HepG2 (cell line): ENCODE measurements at regions not wholly inside any gene's neighbourhood (a gene's known extent, or its start where the extent isn't known, plus 50 kb on each side); places are given as distances from the start of the nearest gene placed in this dataset.

Experiments
- ATAC-seq: fragments of 200-7000 bp; cut with Tn5 transposase; 3 replicates; pipeline ENCODE4 v1.9.1; 2020; ENCODE audit warnings: mild to moderate bottlenecking, moderate library complexity
- BruUV-seq: library from RNA; stranded (reverse); fragments of 400-500 nt; replicated peaks from 2 replicates; lab custom pipeline; 2021; lab: Mats Ljungman, UMichigan
- CTCF ChIA-PET: fragments of 300-600 bp; formaldehyde crosslinking; extraction: SDS; loops from one replicate; lab custom pipeline; 2021; ENCODE audit warnings: low total read pairs, inconsistent platforms, low intra/inter-chr PET ratio; lab: Yijun Ruan, JAX
- POLR2A ChIA-PET: fragments of 350-600 bp; sonication (Branson Sonifier 250); formaldehyde crosslinking; loops from one replicate; lab custom pipeline; 2020; ENCODE audit warnings: antibody characterized with exemption, inconsistent platforms; lab: Yijun Ruan, JAX
- DNase-seq: peaks from one replicate; pipeline ENCODE4 v3.0.0-alpha.2; 2015; ENCODE audit warnings: low spot score
- FAIRE-seq: peaks from 3 replicates; lab custom pipeline; 2011; peaks lifted over from hg19 to GRCh38; lab: Jason Lieb, UNC
- H2AFZ ChIP-seq: one replicate; pipeline ENCODE4 v1.6.1; 2011; ENCODE audit warnings: low read length, inconsistent platforms
- H3K27ac ChIP-seq: fragments of 300-600 bp; 3 replicates; pipeline ENCODE4 v1.8.0; 2011; ENCODE audit warnings: mixed run types, mild to moderate bottlenecking, mixed read lengths, low read length, inconsistent platforms; ENCODE audit not compliant: insufficient read depth; ENCODE audit errors: extremely low read length
- H3K27me3 ChIP-seq, 2 experiments: fragments of 200-600 bp in 1 of 2; 2 replicates in 1 of 2; 3 replicates in 1 of 2; pipeline versions ENCODE4 v1.6.0 to v1.8.0; 2011; ENCODE audit warnings: low read length in 2 of 2, mild to moderate bottlenecking in 2 of 2, moderate library complexity in 2 of 2, inconsistent platforms in 1 of 2; ENCODE audit not compliant: insufficient read depth in 2 of 2, control insufficient read depth in 1 of 2
- H3K36me3 ChIP-seq, 2 experiments: fragments of 200-600 bp in 1 of 2; replicated peaks in 1 of 2; 2 replicates in 1 of 2; 3 replicates in 1 of 2; pipeline versions ENCODE4 v1.5.1 to v1.8.0; 2011; ENCODE audit warnings: low read length in 2 of 2, inconsistent platforms in 1 of 2; ENCODE audit not compliant: insufficient read depth in 2 of 2, control insufficient read depth in 1 of 2
- H3K4me1 ChIP-seq: 2 replicates; pipeline ENCODE4 v1.5.1; 2012; ENCODE audit warnings: low read length, inconsistent platforms; ENCODE audit not compliant: insufficient read depth
- H3K4me2 ChIP-seq: 2 replicates; pipeline ENCODE4 v1.6.0; 2011; ENCODE audit warnings: low read depth, low read length, inconsistent platforms
- H3K4me3 ChIP-seq, 3 experiments: fragments of 200-600 bp in 1 of 3; sonication (generic), shearing (Covaris generic) in 1 of 3; replicated peaks in 1 of 3; 2 replicates each; pipeline ENCODE4 v1.5.1; 2011 to 2016; ENCODE audit warnings: low read length in 3 of 3, inconsistent platforms in 2 of 3, low read depth in 2 of 3, mild to moderate bottlenecking in 2 of 3, control low read depth in 1 of 3, mixed read lengths in 1 of 3; ENCODE audit not compliant: insufficient read depth in 1 of 3
- H3K79me2 ChIP-seq: one replicate; pipeline ENCODE4 v1.6.1; 2011; ENCODE audit warnings: low read length, inconsistent platforms; ENCODE audit not compliant: insufficient read depth
- H3K9ac ChIP-seq: 2 replicates; pipeline ENCODE4 v1.6.0; 2011; ENCODE audit warnings: mild to moderate bottlenecking, low read depth, low read length, inconsistent platforms; ENCODE audit not compliant: insufficient read depth
- H3K9me3 ChIP-seq: 2 replicates; pipeline ENCODE4 v1.5.1; 2012; ENCODE audit warnings: mild to moderate bottlenecking, low read length
- H4K20me1 ChIP-seq: 2 replicates; pipeline ENCODE4 v1.6.0; 2011; ENCODE audit warnings: inconsistent platforms, mild to moderate bottlenecking, low read length, moderate library complexity; ENCODE audit not compliant: insufficient read depth
- BHLHE40 ChIP-seq: IDR thresholded peaks from 2 replicates; pipeline ENCODE4 v1.6.1; 2011; ENCODE audit warnings: low read length, improper control_type of control experiment
- BRF2 ChIP-seq: sonication (generic); formaldehyde crosslinking; IDR thresholded peaks from 2 replicates; pipeline ENCODE4 v1.8.1; 2022; ENCODE audit warnings: mild to moderate bottlenecking, missing genetic modification reagents
- FOXP4 ChIP-seq: sonication (generic); formaldehyde crosslinking; IDR thresholded peaks from 2 replicates; pipeline ENCODE4 v1.4.0; 2020; ENCODE audit warnings: missing genetic modification reagents
- PCBP1 ChIP-seq: fragments of 200-400 bp; formaldehyde crosslinking; IDR thresholded peaks from 2 replicates; pipeline ENCODE4 v1.6.1; 2017; ENCODE audit warnings: mild to moderate bottlenecking, low read depth, low read length, borderline replicate concordance
- TFAP4 ChIP-seq: sonication (generic); IDR thresholded peaks from 2 replicates; pipeline ENCODE4 v1.6.1; 2016; ENCODE audit warnings: low read depth, borderline replicate concordance
- ZFP41 ChIP-seq: sonication (generic); formaldehyde crosslinking; IDR thresholded peaks from 2 replicates; pipeline ENCODE4 v1.4.0; 2020; ENCODE audit warnings: mild to moderate bottlenecking, missing genetic modification reagents, borderline replicate concordance
- ZFP82 ChIP-seq: sonication (generic); formaldehyde crosslinking; IDR thresholded peaks from 2 replicates; pipeline ENCODE4 v1.5.1; 2020; ENCODE audit warnings: mild to moderate bottlenecking, missing genetic modification reagents, borderline replicate concordance
- ZNF496 ChIP-seq: sonication (generic); formaldehyde crosslinking; IDR thresholded peaks from 2 replicates; pipeline ENCODE4 v1.8.1; 2023; ENCODE audit warnings: mild to moderate bottlenecking, moderate library complexity, missing genetic modification reagents; ENCODE audit not compliant: insufficient replicate concordance
- ZNF510 ChIP-seq: sonication (generic); formaldehyde crosslinking; IDR thresholded peaks from 2 replicates; pipeline ENCODE4 v1.4.0; 2020; ENCODE audit warnings: low read depth, mild to moderate bottlenecking, missing genetic modification reagents
- WGBS: methylation state at CpG from one replicate; pipeline ENCODE4 v1.1.6; 2017; ENCODE audit warnings: low lambda C conversion rate; 5-methylcytosine and 5-hydroxymethylcytosine counted together
- in situ Hi-C: cut with HindIII; loops from 2 replicates; pipeline ENCODE4 v1.10.0; 2017; ENCODE audit warnings: low pct_unique_long_range_greater_than_20kb; ENCODE audit not compliant: extremely low pct_ligation_motif_present
- intact Hi-C: fragments of 100-400 bp; cut with micrococcal nuclease; formaldehyde crosslinking; loops from one replicate; pipeline ENCODE4 v1.10.0; 2022; ENCODE audit not compliant: unreplicated experiment

GRCh38 chr14:53741479-53742232 lies 215.0 kb downstream of the BMP4 start:
- FAIRE-seq: no peak
- no peaks in the 10 kb centered on the region for H4K20me1 ChIP-seq
- BruUV-seq: no TSS peak
- intact Hi-C loops (no loop called here), in situ Hi-C loops (no loop called here)
- no peak overlapping the region for H3K27ac ChIP-seq
- H3K9ac ChIP-seq: no peak overlapping the region
- H3K79me2 ChIP-seq: no peaks in the 10 kb centered on the region
- WGBS: 89% methylated on average over 5 of the region's 5 CpGs
- no peaks in the 10 kb centered on the region for H3K36me3 ChIP-seq
- H3K4me3 ChIP-seq: no peak overlapping the region
- TF ChIP-seq ZFP41: no peak
- no peak for TF ChIP-seq TFAP4
- no peak for TF ChIP-seq PCBP1
- TF ChIP-seq BHLHE40: no peak
- no peak for TF ChIP-seq FOXP4 (CRISPR knock-in tag)
- no peak for TF ChIP-seq ZFP82 (CRISPR knock-in tag)
- no peak for TF ChIP-seq ZNF510 (CRISPR knock-in tag)
- TF ChIP-seq BRF2: no peak
- TF ChIP-seq ZNF496 (CRISPR knock-in tag): no peak
- H3K4me1 ChIP-seq: peaks cover 14% of the 10 kb centered on the region
- DNase-seq: no peak
- ChIA-PET POLR2A (no interaction called here), CTCF (no interaction called here)
- no peak overlapping the region for H2AFZ ChIP-seq
- H3K27me3 ChIP-seq: no peaks in the 10 kb centered on the region
- no peak for ATAC-seq
- no peaks in the 10 kb centered on the region for H3K9me3 ChIP-seq
- no peak overlapping the region for H3K4me2 ChIP-seq
